ENCODE measurements at regions not wholly inside any gene's neighbourhood (a gene's known extent, or its start where the extent isn't known, plus 50 kb on each side); places are given as distances from the start of the nearest gene placed in this dataset.

DNA sequence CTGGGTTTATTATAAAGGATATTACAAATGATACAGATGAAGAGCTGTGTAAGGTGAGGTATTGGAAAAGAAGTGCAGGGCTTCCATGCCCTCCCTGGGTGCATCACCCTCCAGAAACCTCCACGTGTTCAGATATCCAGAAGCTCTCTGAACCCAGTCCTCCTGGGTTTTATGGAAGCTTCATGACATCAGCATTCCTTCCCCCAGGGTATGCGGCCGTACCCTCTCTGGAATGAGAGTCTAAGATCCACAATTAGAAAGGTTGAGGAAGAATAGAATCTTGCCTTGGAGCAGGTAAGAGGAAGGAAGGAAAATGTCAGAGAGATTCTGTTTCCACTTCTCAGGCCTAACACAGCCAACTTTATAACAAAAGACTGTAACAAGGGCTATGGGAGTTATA, 208.2 kb upstream of the DCC start:
- H3K4me1 ChIP-seq (ENCODE audit: control insufficient read depth in 5 of 5, insufficient read depth in 5 of 5, low read length in 5 of 5), result no peaks in the 10 kb centered on the region
- no peak overlapping the region for H3K9ac ChIP-seq (ENCODE audit: insufficient read depth in 1 of 2, low read length in 2 of 2)
- H3K9me3 ChIP-seq (ENCODE audit: control insufficient read depth in 4 of 4, insufficient read depth in 3 of 4, low read length in 3 of 4), result peaks cover 0 to 6% (median 2%) of the 10 kb centered on the region in 4 donors
- no peak for DNase-seq
- no peaks in the 10 kb centered on the region for H3K27me3 ChIP-seq (ENCODE audit: control insufficient read depth in 3 of 3, insufficient read depth in 3 of 3, low read length in 2 of 3)
- TF ChIP-seq, protein P1, sequence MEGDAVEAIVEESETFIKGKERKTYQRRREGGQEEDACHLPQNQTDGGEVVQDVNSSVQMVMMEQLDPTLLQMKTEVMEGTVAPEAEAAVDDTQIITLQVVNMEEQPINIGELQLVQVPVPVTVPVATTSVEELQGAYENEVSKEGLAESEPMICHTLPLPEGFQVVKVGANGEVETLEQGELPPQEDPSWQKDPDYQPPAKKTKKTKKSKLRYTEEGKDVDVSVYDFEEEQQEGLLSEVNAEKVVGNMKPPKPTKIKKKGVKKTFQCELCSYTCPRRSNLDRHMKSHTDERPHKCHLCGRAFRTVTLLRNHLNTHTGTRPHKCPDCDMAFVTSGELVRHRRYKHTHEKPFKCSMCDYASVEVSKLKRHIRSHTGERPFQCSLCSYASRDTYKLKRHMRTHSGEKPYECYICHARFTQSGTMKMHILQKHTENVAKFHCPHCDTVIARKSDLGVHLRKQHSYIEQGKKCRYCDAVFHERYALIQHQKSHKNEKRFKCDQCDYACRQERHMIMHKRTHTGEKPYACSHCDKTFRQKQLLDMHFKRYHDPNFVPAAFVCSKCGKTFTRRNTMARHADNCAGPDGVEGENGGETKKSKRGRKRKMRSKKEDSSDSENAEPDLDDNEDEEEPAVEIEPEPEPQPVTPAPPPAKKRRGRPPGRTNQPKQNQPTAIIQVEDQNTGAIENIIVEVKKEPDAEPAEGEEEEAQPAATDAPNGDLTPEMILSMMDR (IDR thresholded peaks at IDR 0.05; ENCODE audit: control extremely low read depth, extremely low read depth), result no peak
- no peak overlapping the region for H3K4me3 ChIP-seq
- H3K36me3 ChIP-seq (ENCODE audit: control insufficient read depth in 4 of 4, insufficient read depth in 4 of 4, low read length in 4 of 4), result no peaks in the 10 kb centered on the region
- WGBS, 2 donors, result 73 to 84% methylated on average over 3 of the region's 3 CpGs
- ATAC-seq (ENCODE audit: insufficient read depth, low FRiP score), result no peak
- H3K27ac ChIP-seq (ENCODE audit: low read depth in 1 of 2, low read length in 1 of 2), result no peak overlapping the region

DNA sequence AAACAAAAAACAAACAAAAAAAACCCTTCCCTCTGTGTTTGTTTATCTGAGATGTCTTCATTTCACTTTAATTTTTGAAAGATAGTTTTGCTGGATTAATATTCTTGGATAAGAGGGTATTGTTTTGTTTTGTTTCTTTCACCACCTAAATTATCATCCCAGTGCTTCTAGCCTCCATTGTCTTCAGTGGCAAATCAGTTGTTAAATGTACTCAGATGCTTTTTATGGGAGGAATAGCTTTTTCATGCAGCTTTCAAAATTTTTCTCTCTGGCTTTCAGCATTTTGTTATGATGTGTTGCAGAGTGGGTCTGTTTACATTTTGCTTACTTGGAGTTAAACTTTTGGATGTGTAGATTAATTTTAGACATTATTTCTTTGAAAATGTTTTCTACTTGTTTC, 203.5 kb upstream of the DCC start:
- Histone ChIP-seq H3K9me3 (ENCODE audit: control insufficient read depth in 4 of 4, insufficient read depth in 3 of 4, low read length in 3 of 4) (peaks cover 0 to 7% (median 3%) of the 10 kb centered on the region in 4 donors), H3K9ac (ENCODE audit: insufficient read depth in 1 of 2, low read length in 2 of 2) (no peak overlapping the region), H3K4me3 (no peak overlapping the region), H3K27me3 (ENCODE audit: control insufficient read depth in 3 of 3, insufficient read depth in 3 of 3, low read length in 2 of 3) (no peaks in the 10 kb centered on the region), H3K27ac (ENCODE audit: low read depth in 1 of 2, low read length in 1 of 2) (no peak overlapping the region), H3K36me3 (ENCODE audit: control insufficient read depth in 4 of 4, insufficient read depth in 4 of 4, low read length in 4 of 4) (no peaks in the 10 kb centered on the region), H3K4me1 (ENCODE audit: control insufficient read depth in 5 of 5, insufficient read depth in 5 of 5, low read length in 5 of 5) (no peaks in the 10 kb centered on the region)
- ATAC-seq (ENCODE audit: insufficient read depth, low FRiP score) (no peak), DNase-seq (no peak)
- TF ChIP-seq, protein P1 (IDR thresholded peaks at IDR 0.05; ENCODE audit: control extremely low read depth, extremely low read depth), result no peak

DNA sequence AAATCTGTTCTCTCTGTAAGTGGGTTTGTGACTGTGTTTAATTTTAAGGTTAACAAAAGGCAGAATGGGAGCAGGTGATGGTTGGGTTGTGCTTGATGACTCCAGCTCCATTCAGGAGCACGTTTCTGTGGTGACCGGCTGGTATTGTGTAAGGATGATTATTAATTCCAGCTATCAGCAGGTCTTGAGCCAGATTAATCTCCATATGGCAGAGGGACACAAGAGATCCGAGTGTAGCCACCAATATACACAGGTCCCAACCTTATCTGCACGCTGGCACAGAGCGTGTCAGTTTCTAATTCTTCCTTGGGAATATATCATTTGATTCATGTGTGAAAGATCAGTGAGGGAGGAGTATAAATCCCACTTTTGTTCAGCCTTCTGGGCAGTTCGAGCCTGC, 199.0 kb upstream of the DCC start:
- peaks cover 0 to 2% (median 0%) of the 10 kb centered on the region in 4 donors for H3K9me3 ChIP-seq (ENCODE audit: control insufficient read depth in 4 of 4, insufficient read depth in 3 of 4, low read length in 3 of 4)
- H3K4me1 ChIP-seq (ENCODE audit: control insufficient read depth in 5 of 5, insufficient read depth in 5 of 5, low read length in 5 of 5), result no peaks in the 10 kb centered on the region
- TF ChIP-seq, protein P1 (IDR thresholded peaks at IDR 0.05; ENCODE audit: control extremely low read depth, extremely low read depth), result no peak
- WGBS, 2 donors, result 83 to 90% methylated on average over 6 of the region's 6 CpGs
- DNase-seq (no peak), ATAC-seq (ENCODE audit: insufficient read depth, low FRiP score) (no peak)
- no peaks in the 10 kb centered on the region for H3K36me3 ChIP-seq (ENCODE audit: control insufficient read depth in 4 of 4, insufficient read depth in 4 of 4, low read length in 4 of 4)
- H3K27ac ChIP-seq (ENCODE audit: low read depth in 1 of 2, low read length in 1 of 2), result no peak overlapping the region
- H3K4me3 ChIP-seq, result no peak overlapping the region
- no peaks in the 10 kb centered on the region for H3K27me3 ChIP-seq (ENCODE audit: control insufficient read depth in 3 of 3, insufficient read depth in 3 of 3, low read length in 2 of 3)
- H3K9ac ChIP-seq (ENCODE audit: insufficient read depth in 1 of 2, low read length in 2 of 2), result no peak overlapping the region

DNA sequence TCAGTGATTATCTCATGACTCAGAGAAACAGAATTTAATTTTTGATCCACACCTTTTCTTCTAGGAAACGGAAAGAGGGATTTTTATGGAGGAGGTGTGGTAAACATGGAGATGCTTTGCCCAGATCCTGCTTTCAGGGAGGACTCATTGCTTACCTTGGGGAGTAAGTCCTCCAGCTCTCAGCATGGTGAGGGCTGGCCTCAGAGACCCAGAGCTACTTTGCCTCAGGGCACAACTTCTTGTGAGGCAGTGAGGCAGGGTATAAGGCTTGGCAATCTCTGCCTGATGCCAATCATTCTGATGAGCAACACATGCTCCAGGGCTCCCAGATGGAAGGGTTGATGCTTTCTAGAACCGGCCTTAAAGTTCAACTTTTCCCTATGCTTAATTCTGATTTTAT, 189.9 kb upstream of the DCC start:
- Histone ChIP-seq H3K4me3 (no peak overlapping the region), H3K4me1 (ENCODE audit: control insufficient read depth in 5 of 5, insufficient read depth in 5 of 5, low read length in 5 of 5) (no peaks in the 10 kb centered on the region), H3K9ac (ENCODE audit: insufficient read depth in 1 of 2, low read length in 2 of 2) (no peak overlapping the region), H3K9me3 (ENCODE audit: control insufficient read depth in 4 of 4, insufficient read depth in 3 of 4, low read length in 3 of 4) (peaks cover 0 to 5% (median 3%) of the 10 kb centered on the region in 4 donors), H3K27me3 (ENCODE audit: control insufficient read depth in 3 of 3, insufficient read depth in 3 of 3, low read length in 2 of 3) (no peaks in the 10 kb centered on the region), H3K27ac (ENCODE audit: low read depth in 1 of 2, low read length in 1 of 2) (no peak overlapping the region), H3K36me3 (ENCODE audit: control insufficient read depth in 4 of 4, insufficient read depth in 4 of 4, low read length in 4 of 4) (no peaks in the 10 kb centered on the region)
- ATAC-seq (ENCODE audit: insufficient read depth, low FRiP score), result no peak
- WGBS, 2 donors, result 87 to 88% methylated on average over 2 of the region's 2 CpGs
- DNase-seq, result no peak
- TF ChIP-seq, protein P1 (IDR thresholded peaks at IDR 0.05; ENCODE audit: control extremely low read depth, extremely low read depth), result no peak

Data from lung (tissue), 11 donors.